Neuronal stem cell (in vitro differentiated cells): ENCODE measurements at regions not wholly inside any gene's neighbourhood (a gene's known extent, or its start where the extent isn't known, plus 50 kb on each side); places are given as distances from the start of the nearest gene placed in this dataset.

Experiments used
- DNase-seq: peaks from one replicate; pipeline ENCODE4 v3.0.0-alpha.2; 2013; ENCODE audit warnings: low spot score
- H2AFZ ChIP-seq: one replicate; pipeline ENCODE4 v1.6.1; 2013; ENCODE audit warnings: mild to moderate bottlenecking, low read length, inconsistent platforms
- H2AK5ac ChIP-seq: 2 replicates; pipeline ENCODE4 v1.6.1; 2013; ENCODE audit warnings: low read depth, mild to moderate bottlenecking, inconsistent platforms, low read length, moderate library complexity, mixed read lengths
- H2BK120ac ChIP-seq: 2 replicates; pipeline ENCODE4 v1.6.1; 2013; ENCODE audit warnings: low read depth, mild to moderate bottlenecking, inconsistent platforms, low read length, moderate library complexity, mixed read lengths
- H2BK12ac ChIP-seq: one replicate; pipeline ENCODE4 v1.6.1; 2013; ENCODE audit warnings: low read length, inconsistent platforms
- H2BK15ac ChIP-seq: 2 replicates; pipeline ENCODE4 v1.6.1; 2013; ENCODE audit warnings: mild to moderate bottlenecking, low read length, inconsistent platforms, mixed read lengths
- H2BK5ac ChIP-seq: one replicate; pipeline ENCODE4 v1.6.1; 2013; ENCODE audit warnings: inconsistent platforms, mild to moderate bottlenecking, low read length, moderate library complexity
- H3K14ac ChIP-seq: one replicate; pipeline ENCODE4 v1.6.1; 2013; ENCODE audit warnings: low read length, inconsistent platforms
- H3K18ac ChIP-seq: 2 replicates; pipeline ENCODE4 v1.6.1; 2013; ENCODE audit warnings: low read length, inconsistent platforms
- H3K23ac ChIP-seq: 2 replicates; pipeline ENCODE4 v1.6.1; 2013; ENCODE audit warnings: low read depth, mild to moderate bottlenecking, mixed read lengths, low read length, inconsistent platforms; ENCODE audit not compliant: poor library complexity
- H3K27ac ChIP-seq: replicated peaks from 3 replicates; pipeline ENCODE4 v1.5.1; 2013; ENCODE audit warnings: low read length, inconsistent platforms
- H3K27me3 ChIP-seq, 3 experiments: 2 replicates each; pipeline ENCODE4 v1.6.1; 2013; ENCODE audit warnings: low read length in 3 of 3, mild to moderate bottlenecking in 2 of 3, inconsistent platforms in 1 of 3, low read depth in 1 of 3, mixed read lengths in 1 of 3, moderate library complexity in 1 of 3; ENCODE audit not compliant: control insufficient read depth in 3 of 3, insufficient read depth in 3 of 3
- H3K36me3 ChIP-seq, 2 donors: replicated peaks in 1 of 2; 2 replicates each; pipeline ENCODE4 v1.6.1; 2013; ENCODE audit warnings: low read length in 2 of 2; ENCODE audit not compliant: control insufficient read depth in 2 of 2, insufficient read depth in 2 of 2
- H3K4ac ChIP-seq: 2 replicates; pipeline ENCODE4 v1.6.1; 2013; ENCODE audit warnings: inconsistent platforms, mild to moderate bottlenecking, low read length, moderate library complexity
- H3K4me1 ChIP-seq, 2 donors: 1 replicate in 1 of 2; 2 replicates in 1 of 2; pipeline ENCODE4 v1.6.1; 2013; ENCODE audit warnings: low read length in 2 of 2, low read depth in 1 of 2; ENCODE audit not compliant: control insufficient read depth in 2 of 2, insufficient read depth in 1 of 2
- H3K4me2 ChIP-seq: one replicate; pipeline ENCODE4 v1.6.1; 2013; ENCODE audit warnings: mild to moderate bottlenecking, low read length, inconsistent platforms; ENCODE audit not compliant: insufficient read depth, poor library complexity, severe bottlenecking
- H3K4me3 ChIP-seq, 2 donors: 2 replicates each; pipeline ENCODE4 v1.5.1; 2013; ENCODE audit warnings: low read length in 2 of 2, mild to moderate bottlenecking in 2 of 2, inconsistent platforms in 1 of 2, moderate library complexity in 1 of 2
- H3K79me1 ChIP-seq: one replicate; pipeline ENCODE4 v1.6.1; 2013; ENCODE audit warnings: low read depth, mild to moderate bottlenecking, inconsistent platforms, low read length, moderate library complexity
- H3K9ac ChIP-seq: one replicate; pipeline ENCODE4 v1.6.1; 2013; ENCODE audit warnings: mild to moderate bottlenecking, low read depth, low read length, inconsistent platforms; ENCODE audit not compliant: poor library complexity
- H3K9me3 ChIP-seq, 2 donors: replicated peaks in 1 of 2; 2 replicates each; pipeline versions ENCODE3 to v1.6.1; 2013; ENCODE audit warnings: low read length in 2 of 2, mild to moderate bottlenecking in 2 of 2, inconsistent platforms in 1 of 2, low read depth in 1 of 2, mixed read lengths in 1 of 2, moderate library complexity in 1 of 2; ENCODE audit not compliant: control insufficient read depth in 2 of 2, insufficient read depth in 1 of 2
- H4K8ac ChIP-seq: one replicate; pipeline ENCODE4 v1.6.1; 2013; ENCODE audit warnings: low read depth, mild to moderate bottlenecking, inconsistent platforms, low read length, moderate library complexity
- H4K91ac ChIP-seq: one replicate; pipeline ENCODE4 v1.6.1; 2013; ENCODE audit warnings: low read length, low read depth, mild to moderate bottlenecking, inconsistent platforms; ENCODE audit not compliant: poor library complexity
- WGBS, 2 donors: extraction: QIAGEN DNeasy Blood & Tissue Kit; methylation state at CpG; one replicate each; pipeline ENCODE4 v1.1.7; 2013; ENCODE audit warnings: missing lambda C conversion rate in 2 of 2, mixed read lengths in 1 of 2; ENCODE audit not compliant: insufficient read length in 2 of 2, insufficient replicate concordance in 1 of 2; ENCODE audit errors: extremely low coverage in 2 of 2; 5-methylcytosine and 5-hydroxymethylcytosine counted together

DNA sequence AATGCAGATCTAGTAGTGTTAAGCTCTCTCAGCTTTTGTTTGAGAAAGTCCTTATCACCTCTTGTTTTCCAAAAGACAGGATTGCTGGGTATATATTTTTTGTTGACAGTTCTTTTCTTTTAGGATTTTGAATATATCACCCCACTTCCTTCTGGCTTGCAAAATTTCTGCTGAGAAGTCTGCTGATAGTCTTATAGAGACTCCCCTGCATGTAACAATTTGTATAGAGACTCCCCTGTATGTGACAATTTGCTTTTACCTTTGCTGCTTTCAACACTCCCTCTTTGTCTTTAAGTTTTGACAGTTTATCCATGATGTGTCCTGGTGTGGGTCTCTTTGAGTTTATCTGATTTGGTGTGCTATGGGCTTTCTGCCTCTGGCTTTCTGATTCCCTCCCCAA lies 115.0 kb upstream of the CCDC85A start:
- Histone ChIP-seq H3K9me3 (no peaks in the 10 kb centered on the region), H3K4me3 (no peak overlapping the region), H2BK15ac (no peak overlapping the region), H2AK5ac (no peak overlapping the region), H3K23ac (no peak overlapping the region), H2AFZ (no peak overlapping the region), H3K14ac (no peak overlapping the region), H3K36me3 (no peaks in the 10 kb centered on the region), H3K18ac (no peak overlapping the region), H2BK5ac (no peak overlapping the region), H3K27me3 (no peaks in the 10 kb centered on the region), H3K4ac (no peak overlapping the region), H4K91ac (no peak overlapping the region), H3K27ac (no peak overlapping the region), H4K8ac (no peak overlapping the region), H2BK120ac (no peak overlapping the region), H3K79me1 (no peaks in the 10 kb centered on the region), H2BK12ac (no peak overlapping the region), H3K4me1 (peaks cover 0 to 2% of the 10 kb centered on the region in 2 donors), H3K4me2 (no peak overlapping the region), H3K9ac (no peak overlapping the region)
- DNase-seq = no peak

DNA sequence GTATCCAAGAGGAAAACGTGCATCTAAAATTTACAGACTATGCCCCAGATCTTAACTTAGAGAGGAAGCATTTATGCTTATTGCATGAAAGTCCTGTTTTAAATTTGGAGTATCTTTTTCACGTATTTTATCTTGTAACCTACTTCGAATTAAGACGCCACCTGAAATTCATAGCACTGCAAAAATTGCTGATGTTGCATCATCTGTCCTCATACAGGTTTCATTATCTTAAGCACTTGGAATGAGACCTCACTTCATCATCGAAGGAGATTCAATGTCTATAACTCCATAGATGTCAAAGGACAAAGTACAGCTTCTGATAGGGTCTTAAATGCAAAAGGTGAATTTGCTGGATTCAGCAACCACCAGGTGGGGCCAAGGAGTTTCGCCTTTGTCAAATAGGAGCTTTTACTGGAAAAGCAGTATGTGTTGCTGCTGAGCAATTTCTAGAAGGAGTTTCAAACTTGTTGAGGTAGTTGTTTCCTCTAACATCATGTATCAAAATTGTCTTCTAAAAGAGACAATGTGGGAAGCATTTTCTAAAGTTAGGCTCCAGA lies 106.4 kb upstream of the CCDC85A start:
- no CpG with 5 or more reads among the region's 6 CpGs for WGBS, 2 donors
- Histone ChIP-seq H2BK120ac (no peak overlapping the region), H3K23ac (no peak overlapping the region), H3K14ac (no peak overlapping the region), H2AFZ (no peak overlapping the region), H3K9ac (no peak overlapping the region), H3K4me2 (no peak overlapping the region), H3K18ac (no peak overlapping the region), H3K27me3 (no peaks in the 10 kb centered on the region), H3K4ac (no peak overlapping the region), H3K79me1 (no peaks in the 10 kb centered on the region), H3K36me3 (no peaks in the 10 kb centered on the region), H4K8ac (no peak overlapping the region), H2BK12ac (no peak overlapping the region), H3K4me1 (no peaks in the 10 kb centered on the region), H3K4me3 (no peak overlapping the region), H2BK5ac (no peak overlapping the region), H3K9me3 (no peaks in the 10 kb centered on the region), H3K27ac (no peak overlapping the region), H4K91ac (no peak overlapping the region), H2BK15ac (no peak overlapping the region), H2AK5ac (no peak overlapping the region)
- DNase-seq = no peak

DNA sequence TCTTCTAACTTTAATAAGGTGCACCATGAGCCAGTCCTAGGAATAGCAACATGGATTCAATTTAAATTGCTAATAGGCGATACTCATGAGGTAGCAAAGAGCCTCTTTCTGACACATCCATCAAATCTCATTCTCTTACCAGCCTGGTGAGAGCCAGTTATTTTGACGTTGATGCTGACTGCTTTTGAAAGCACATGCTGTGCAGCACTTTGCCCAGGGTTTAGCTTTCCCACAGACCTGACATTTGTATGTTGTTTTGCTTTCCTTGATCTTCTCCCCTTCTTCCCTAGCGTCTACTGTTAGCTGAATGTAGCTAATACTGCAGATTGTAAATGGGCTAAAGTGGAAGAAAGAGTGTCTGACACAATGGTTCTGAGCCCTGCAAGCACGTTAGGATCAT lies 101.1 kb upstream of the CCDC85A start:
- no peak overlapping the region for H3K4me2 ChIP-seq
- no peak overlapping the region for H3K18ac ChIP-seq
- no peaks in the 10 kb centered on the region for H3K36me3 ChIP-seq
- DNase-seq = no peak
- no peak overlapping the region for H3K4me3 ChIP-seq
- H3K4me1 ChIP-seq = peaks cover 0 to 4% of the 10 kb centered on the region in 2 donors
- no peak overlapping the region for H2AFZ ChIP-seq
- H2BK5ac ChIP-seq = no peak overlapping the region
- no peak overlapping the region for H4K91ac ChIP-seq
- no CpG with 5 or more reads among the region's 4 CpGs for WGBS, 2 donors
- no peak overlapping the region for H2AK5ac ChIP-seq
- no peak overlapping the region for H3K27ac ChIP-seq
- H3K9ac ChIP-seq = no peak overlapping the region
- no peak overlapping the region for H3K4ac ChIP-seq
- H3K23ac ChIP-seq = no peak overlapping the region
- no peaks in the 10 kb centered on the region for H3K79me1 ChIP-seq
- no peak overlapping the region for H2BK12ac ChIP-seq
- no peak overlapping the region for H3K14ac ChIP-seq
- peaks cover 0 to 2% (median 0%) of the 10 kb centered on the region in 3 experiments for H3K27me3 ChIP-seq
- no peak overlapping the region for H2BK120ac ChIP-seq
- H3K9me3 ChIP-seq = no peaks in the 10 kb centered on the region
- H4K8ac ChIP-seq = no peak overlapping the region
- no peak overlapping the region for H2BK15ac ChIP-seq

DNA sequence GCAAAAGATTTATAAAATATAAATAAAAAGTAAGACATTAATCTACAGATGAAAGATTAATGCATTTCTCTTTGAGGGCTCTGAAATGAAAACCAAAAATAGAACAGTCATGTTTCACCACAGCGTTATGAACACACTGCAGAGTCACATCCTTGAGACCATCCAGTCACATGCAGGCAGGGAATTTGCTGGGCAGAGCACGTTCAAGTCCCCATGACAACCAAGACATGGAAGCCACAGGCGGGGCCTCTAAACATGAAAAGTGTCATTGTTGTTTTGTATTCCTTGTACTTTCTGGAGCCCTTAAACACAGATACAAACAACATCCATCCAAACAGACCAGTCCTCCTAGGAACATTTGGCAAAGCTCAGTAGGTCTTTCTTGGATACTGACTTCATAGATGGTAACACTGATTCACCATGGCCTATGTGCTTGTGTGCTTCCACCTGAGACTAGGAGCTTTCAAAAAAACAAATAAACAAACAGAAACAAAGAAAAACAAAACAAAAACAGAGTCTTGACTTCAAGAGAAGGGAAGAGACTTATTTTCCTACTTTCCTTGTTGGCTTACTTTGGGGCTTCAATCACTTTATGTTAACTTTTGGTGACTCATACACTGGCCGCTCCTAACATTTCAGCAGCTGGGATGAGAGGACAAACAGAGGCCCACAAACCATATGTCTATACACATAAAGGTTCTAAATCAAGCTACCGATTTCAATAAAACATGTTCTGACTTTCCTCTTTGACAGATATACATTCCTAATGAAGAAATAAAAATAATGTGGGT lies 99.5 kb upstream of the CCDC85A start:
- H3K36me3 ChIP-seq = no peaks in the 10 kb centered on the region
- no CpG with 5 or more reads among the region's 5 CpGs for WGBS, 2 donors
- no peak overlapping the region for H3K9ac ChIP-seq

More for the DNA sequence above, 99.5 kb upstream of the CCDC85A start:
- H3K23ac ChIP-seq = no peak overlapping the region
- H2BK12ac ChIP-seq = no peak overlapping the region
- no peak for DNase-seq
- no peaks in the 10 kb centered on the region for H3K9me3 ChIP-seq
- H3K4me1 ChIP-seq = peaks cover 0 to 4% of the 10 kb centered on the region in 2 donors
- no peak overlapping the region for H3K18ac ChIP-seq
- no peaks in the 10 kb centered on the region for H3K79me1 ChIP-seq
- no peak overlapping the region for H3K14ac ChIP-seq
- H2AK5ac ChIP-seq = no peak overlapping the region
- no peak overlapping the region for H2BK5ac ChIP-seq
- H3K27me3 ChIP-seq = peaks cover 0 to 2% (median 0%) of the 10 kb centered on the region in 3 experiments
- no peak overlapping the region for H2BK120ac ChIP-seq
- H3K4me3 ChIP-seq = no peak overlapping the region
- H4K91ac ChIP-seq = no peak overlapping the region
- H2AFZ ChIP-seq = no peak overlapping the region
- H4K8ac ChIP-seq = no peak overlapping the region
- no peak overlapping the region for H3K27ac ChIP-seq
- no peak overlapping the region for H3K4ac ChIP-seq
- H2BK15ac ChIP-seq = no peak overlapping the region
- no peak overlapping the region for H3K4me2 ChIP-seq
